ENCODE measurements at regions not wholly inside any gene's neighbourhood (a gene's known extent, or its start where the extent isn't known, plus 50 kb on each side); places are given as distances from the start of the nearest gene placed in this dataset.

DNA sequence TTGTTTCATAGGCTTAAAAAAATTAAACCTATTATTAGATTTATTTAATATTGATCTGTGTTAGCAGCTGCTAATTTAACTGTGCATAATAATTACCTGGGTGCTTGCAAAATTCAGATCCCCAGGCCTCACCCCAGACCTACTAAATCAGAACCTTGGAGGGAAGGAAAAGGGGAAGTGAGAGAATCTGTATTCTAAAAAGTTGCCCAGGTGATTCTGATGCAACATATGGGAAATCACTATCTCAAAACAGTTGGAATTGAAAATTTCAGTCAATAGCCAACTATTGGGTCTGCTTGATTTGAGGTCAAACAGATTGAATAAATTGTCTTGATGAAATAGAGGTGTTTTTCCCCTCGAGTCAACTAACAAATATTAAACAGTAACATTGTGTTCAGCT lies 538.5 kb upstream of the ADAMTS9 start:
- TF ChIP-seq LEF1 (IDR thresholded peaks at IDR 0.05; ENCODE audit: borderline replicate concordance) (no peak), ARNT (IDR thresholded peaks at IDR 0.05) (no peak), SUZ12 (IDR thresholded peaks at IDR 0.05) (no peak), FOXK2 (IDR thresholded peaks at IDR 0.05) (no peak), ZNF384 (IDR thresholded peaks at IDR 0.05) (no peak), SP1 (IDR thresholded peaks at IDR 0.05) (no peak), FOXM1 (IDR thresholded peaks at IDR 0.05; ENCODE audit: borderline replicate concordance) (no peak)

All from HEK293T (cell line).